ENCODE measurements at regions not wholly inside any gene's neighbourhood (a gene's known extent, or its start where the extent isn't known, plus 50 kb on each side); places are given as distances from the start of the nearest gene placed in this dataset.

- no peak overlapping the region for H3K56ac ChIP-seq (ENCODE audit: extremely low read depth, insufficient read depth, low read length)
- no CpG with 5 or more reads among the region's 6 CpGs for WGBS, 2 experiments (ENCODE audit: extremely low coverage in 2 of 2, insufficient read length in 1 of 2)
- H3K4me3 ChIP-seq (ENCODE audit: insufficient read depth, low read depth, low read length) = no peak overlapping the region
- no peak overlapping the region for H3K18ac ChIP-seq (ENCODE audit: low read depth, low read length)
- no peak overlapping the region for H4K91ac ChIP-seq (ENCODE audit: insufficient read depth, low read depth, low read length)
- H3K9me3 ChIP-seq (ENCODE audit: control insufficient read depth, insufficient read depth, low read length) = peaks cover 2% of the 10 kb centered on the region
- TF ChIP-seq SMC3 (IDR thresholded peaks at IDR 0.05; ENCODE audit: low read depth, low read length) = no peak
- no peak for TF ChIP-seq FOS (IDR thresholded peaks at IDR 0.05; ENCODE audit: low read depth, low read length)
- TF ChIP-seq RCOR1 (IDR thresholded peaks at IDR 0.05; ENCODE audit: insufficient replicate concordance, low read length) = no peak
- no peak for TF ChIP-seq ELK1 (IDR thresholded peaks at IDR 0.05; ENCODE audit: borderline replicate concordance, low read depth, low read length)
- no peak for TF ChIP-seq CEBPB (IDR thresholded peaks at IDR 0.05; ENCODE audit: low read depth, low read length)
- no peak for TF ChIP-seq RAD21 (IDR thresholded peaks at IDR 0.05; ENCODE audit: low read length)
- no peak for TF ChIP-seq MAZ (IDR thresholded peaks at IDR 0.05; ENCODE audit: borderline replicate concordance, low read depth, low read length)
- TF ChIP-seq BHLHE40 (IDR thresholded peaks at IDR 0.05; ENCODE audit: low read depth, low read length) = no peak
- H2BK5ac ChIP-seq (ENCODE audit: low read depth, low read length, poor library complexity, severe bottlenecking) = no peak overlapping the region
- no peak overlapping the region for H3K27ac ChIP-seq (ENCODE audit: insufficient read depth, low read length)
- in situ Hi-C loops (cut with MboI; ENCODE audit: low sequenced_read_pairs) (no loop called here), intact Hi-C loops (cut with micrococcal nuclease) (no loop called here), dilution Hi-C loops (cut with HindIII; ENCODE audit: low sequenced_read_pairs, unreplicated experiment) (no loop called here)
- no peaks in the 10 kb centered on the region for H3K4me1 ChIP-seq (ENCODE audit: control insufficient read depth, insufficient read depth, low read length)
- no peak overlapping the region for H2AK9ac ChIP-seq (replicated peaks; ENCODE audit: low read depth, low read length, poor library complexity)
- H3K27me3 ChIP-seq (ENCODE audit: control insufficient read depth, insufficient read depth, low read length) = no peaks in the 10 kb centered on the region
- H3K14ac ChIP-seq (replicated peaks; ENCODE audit: low read depth, low read length) = no peak overlapping the region
- no peak overlapping the region for H4K8ac ChIP-seq (ENCODE audit: low read depth in 2 of 2, low read length in 2 of 2)
- no peak overlapping the region for H2BK120ac ChIP-seq (ENCODE audit: low read depth, low read length)
- H2BK15ac ChIP-seq (ENCODE audit: low read depth, low read length) = no peak overlapping the region
- peaks cover 13% of the 10 kb centered on the region for H3K36me3 ChIP-seq (ENCODE audit: control insufficient read depth, insufficient read depth, low read length)
- no TSS peak for BruUV-seq (replicated peaks)
- no peak overlapping the region for H2BK20ac ChIP-seq (ENCODE audit: low read depth, low read length)
- H3K4ac ChIP-seq (ENCODE audit: low read depth, low read length) = no peak overlapping the region
- H4K20me1 ChIP-seq (ENCODE audit: insufficient read depth, low read length) = no peaks in the 10 kb centered on the region
- H3K4me2 ChIP-seq (ENCODE audit: low read depth, low read length) = no peak overlapping the region
- no peak overlapping the region for H3K23ac ChIP-seq (ENCODE audit: low read depth, low read length)
- DNase-seq (no peak), ATAC-seq (ENCODE audit: low read depth) (no peak)
- peaks cover 2% of the 10 kb centered on the region; the same call in 1 of the 2 replicates for H3K9me1 ChIP-seq (ENCODE audit: insufficient read depth, low read length)
- no peak overlapping the region for H2AK5ac ChIP-seq (ENCODE audit: low read depth, low read length)
- H4K5ac ChIP-seq (ENCODE audit: low read depth, low read length) = no peak overlapping the region
- no peaks in the 10 kb centered on the region for H3K79me1 ChIP-seq (ENCODE audit: low read depth in 1 of 2, low read length in 2 of 2)
- ChIA-PET POLR2A (ENCODE audit: unreplicated experiment) (no interaction called here), CTCF (no interaction called here)
- H3K9ac ChIP-seq (ENCODE audit: low read depth, low read length) = no peak overlapping the region
- H2AFZ ChIP-seq (replicated peaks; ENCODE audit: low read length, poor library complexity) = no peak overlapping the region
Measured at GRCh38 chr14:71742485-71742884, 189.7 kb upstream of the RGS6 start.
